Transverse colon (tissue), 4 donors: ENCODE measurements at regions not wholly inside any gene's neighbourhood (a gene's known extent, or its start where the extent isn't known, plus 50 kb on each side); places are given as distances from the start of the nearest gene placed in this dataset.

Experiments used
- EP300 ChIP-seq: sonication (generic); formaldehyde crosslinking; IDR thresholded peaks from one replicate; pipeline ENCODE4 v1.6.1; 2017; ENCODE audit warnings: antibody characterized with exemption, low read depth
- POLR2A ChIP-seq: fragments of 450-650 bp; IDR thresholded peaks from one replicate; pipeline ENCODE4 v1.6.1; 2016; ENCODE audit warnings: antibody characterized with exemption, mild to moderate bottlenecking, moderate library complexity
- POLR2AphosphoS5 ChIP-seq, 3 donors: sonication (generic); formaldehyde crosslinking; IDR thresholded peaks; one replicate each; pipeline ENCODE4 v1.6.1; 2016; ENCODE audit warnings: antibody characterized with exemption in 3 of 3
- TF ChIP-seq, protein P1 (sequence below), 5 experiments: fragments of 200-600 bp in 3 of 5; fragments of 450-650 bp in 2 of 5; sonication (generic) in 3 of 5; IDR thresholded peaks; 1 replicate in 2 of 5; 2 replicates in 3 of 5; pipeline ENCODE4 v1.5.1; 2016 to 2017; ENCODE audit warnings: antibody characterized with exemption in 5 of 5, inconsistent platforms in 3 of 5, mild to moderate bottlenecking in 2 of 5, moderate library complexity in 1 of 5

DNA sequence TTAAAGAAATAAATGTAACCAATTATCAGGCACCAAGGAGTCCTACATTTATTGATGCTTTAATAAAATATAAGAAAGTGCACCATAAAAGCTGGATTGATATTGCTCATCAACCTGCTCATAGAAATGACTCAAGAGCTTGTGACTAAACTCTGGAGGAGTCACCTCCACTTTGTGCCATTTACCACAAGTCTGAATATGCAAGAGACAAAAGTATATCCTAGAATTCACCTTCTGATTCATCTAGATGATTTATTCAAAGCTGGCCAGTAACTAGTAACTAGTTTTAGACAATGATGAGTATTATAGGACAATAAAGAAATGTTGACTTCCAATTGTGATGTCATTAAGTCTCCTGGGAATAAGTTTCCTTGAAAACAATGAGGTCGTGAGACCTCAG lies 146.0 kb upstream of the SOX11 start:
- TF ChIP-seq, protein P1, sequence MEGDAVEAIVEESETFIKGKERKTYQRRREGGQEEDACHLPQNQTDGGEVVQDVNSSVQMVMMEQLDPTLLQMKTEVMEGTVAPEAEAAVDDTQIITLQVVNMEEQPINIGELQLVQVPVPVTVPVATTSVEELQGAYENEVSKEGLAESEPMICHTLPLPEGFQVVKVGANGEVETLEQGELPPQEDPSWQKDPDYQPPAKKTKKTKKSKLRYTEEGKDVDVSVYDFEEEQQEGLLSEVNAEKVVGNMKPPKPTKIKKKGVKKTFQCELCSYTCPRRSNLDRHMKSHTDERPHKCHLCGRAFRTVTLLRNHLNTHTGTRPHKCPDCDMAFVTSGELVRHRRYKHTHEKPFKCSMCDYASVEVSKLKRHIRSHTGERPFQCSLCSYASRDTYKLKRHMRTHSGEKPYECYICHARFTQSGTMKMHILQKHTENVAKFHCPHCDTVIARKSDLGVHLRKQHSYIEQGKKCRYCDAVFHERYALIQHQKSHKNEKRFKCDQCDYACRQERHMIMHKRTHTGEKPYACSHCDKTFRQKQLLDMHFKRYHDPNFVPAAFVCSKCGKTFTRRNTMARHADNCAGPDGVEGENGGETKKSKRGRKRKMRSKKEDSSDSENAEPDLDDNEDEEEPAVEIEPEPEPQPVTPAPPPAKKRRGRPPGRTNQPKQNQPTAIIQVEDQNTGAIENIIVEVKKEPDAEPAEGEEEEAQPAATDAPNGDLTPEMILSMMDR (IDR thresholded peaks at IDR 0.05) = no peak
- TF ChIP-seq EP300 (no peak), POLR2AphosphoS5 (IDR thresholded peaks at IDR 0.05) (no peak), POLR2A (no peak)
